ENCODE measurements at regions not wholly inside any gene's neighbourhood (a gene's known extent, or its start where the extent isn't known, plus 50 kb on each side); places are given as distances from the start of the nearest gene placed in this dataset.

DNA sequence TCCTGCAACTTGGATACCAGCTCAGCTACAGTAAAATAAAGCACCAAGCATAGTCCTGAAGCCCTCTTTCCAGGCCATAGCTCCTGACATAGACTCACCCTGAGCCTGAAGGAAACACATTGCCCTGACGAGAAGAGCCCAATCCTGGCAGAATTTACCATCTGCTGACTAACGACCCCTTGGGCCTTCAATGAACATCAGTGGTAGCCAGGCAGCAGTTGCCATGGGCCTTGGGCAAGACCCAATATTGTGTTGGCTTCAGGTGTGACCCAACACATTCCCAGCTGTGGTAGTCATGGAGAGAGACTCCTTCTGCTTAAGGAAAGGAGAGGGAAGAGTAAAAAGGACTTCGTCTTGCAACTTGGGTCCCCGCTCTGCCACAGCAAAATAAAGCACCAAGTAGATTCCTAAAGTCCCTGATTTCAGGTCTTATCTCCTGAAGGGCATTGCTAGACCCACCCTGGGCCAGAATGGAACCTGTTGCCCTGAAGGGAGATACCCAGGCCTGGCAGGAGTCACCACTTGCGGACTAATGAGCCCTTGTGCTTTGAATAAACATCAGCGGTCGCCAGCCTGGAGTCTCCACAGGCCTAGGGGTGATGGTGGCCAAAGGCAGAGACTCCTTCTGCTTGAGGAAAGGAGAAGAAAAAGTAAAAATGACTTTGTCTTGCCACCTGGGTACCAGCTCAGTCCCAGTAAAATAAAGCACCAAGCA lies 902.6 kb downstream of the C4orf33 start:
- TF ChIP-seq SUZ12 (IDR thresholded peaks at IDR 0.05; ENCODE audit: extremely low read depth, insufficient read depth, insufficient read length) (no peak), YY1 (IDR thresholded peaks at IDR 0.05; ENCODE audit: insufficient read depth, insufficient read length) (no peak)
